Lower leg skin (tissue), 4 donors: ENCODE measurements at regions not wholly inside any gene's neighbourhood (a gene's known extent, or its start where the extent isn't known, plus 50 kb on each side); places are given as distances from the start of the nearest gene placed in this dataset.
"Not testable (repeated sequence)": the region's sequence is repeated elsewhere in the genome, so short reads cannot be mapped to it uniquely, and the experiment has no call there.

Source experiments
- DNase-seq, 2 donors: peaks; one replicate each; pipeline ENCODE4 v3.0.0-alpha.2; 2019; ENCODE audit warnings: low spot score in 2 of 2
- H3K4me3 ChIP-seq: fragments of 200-600 bp; sonication (generic); 2 replicates; pipeline ENCODE4 v1.5.1; 2017; ENCODE audit warnings: mild to moderate bottlenecking, low read depth; ENCODE audit not compliant: poor library complexity, severe bottlenecking
- POLR2A ChIP-seq, 2 donors: fragments of 450-650 bp; IDR thresholded peaks; one replicate each; pipeline ENCODE4 v1.6.1; 2016 to 2017; ENCODE audit warnings: antibody characterized with exemption in 2 of 2, mild to moderate bottlenecking in 1 of 2, moderate library complexity in 1 of 2
- WGBS, 2 donors: methylation state at CpG; one replicate each; pipeline ENCODE4 v1.1.5; 2018; 5-methylcytosine and 5-hydroxymethylcytosine counted together
- intact Hi-C: fragments of 100-400 bp; cut with DNase I; formaldehyde crosslinking; loops from one replicate; pipeline ENCODE4 v1.15.0; 2023; ENCODE audit warnings: low total_unique reads
- TF ChIP-seq, protein P1 (sequence below), 3 donors: fragments of 450-650 bp; IDR thresholded peaks; one replicate each; pipeline ENCODE4 v1.5.1; 2016; ENCODE audit warnings: antibody characterized with exemption in 3 of 3, mild to moderate bottlenecking in 3 of 3, moderate library complexity in 2 of 3

DNA sequence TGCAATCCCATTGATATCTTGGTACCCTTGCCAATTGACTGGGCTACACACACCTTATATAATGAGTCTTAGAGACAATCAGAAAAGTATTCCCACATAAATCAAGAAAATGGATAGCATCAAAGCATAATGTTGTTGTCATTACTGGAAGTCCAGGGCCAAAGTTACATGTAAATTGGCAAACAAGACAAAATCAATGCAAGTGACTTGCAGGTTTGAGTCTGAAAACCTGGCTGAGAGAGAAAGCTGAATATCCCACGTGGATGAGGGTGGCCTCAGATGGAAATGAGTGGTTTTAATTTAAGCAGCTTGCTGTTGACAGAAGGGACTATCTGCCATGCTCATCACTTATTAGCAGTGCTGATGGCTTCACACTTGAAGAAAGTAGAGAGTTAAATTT, 324.0 kb upstream of the MON1B start:
- 58 to 75% methylated on average over 1 of the region's 1 CpG for WGBS, 2 donors
- no peak overlapping the region for H3K4me3 ChIP-seq
- DNase-seq: no peak
- intact Hi-C loops: no loop called here
- TF ChIP-seq POLR2A (IDR thresholded peaks at IDR 0.05): no peak
- TF ChIP-seq, protein P1, sequence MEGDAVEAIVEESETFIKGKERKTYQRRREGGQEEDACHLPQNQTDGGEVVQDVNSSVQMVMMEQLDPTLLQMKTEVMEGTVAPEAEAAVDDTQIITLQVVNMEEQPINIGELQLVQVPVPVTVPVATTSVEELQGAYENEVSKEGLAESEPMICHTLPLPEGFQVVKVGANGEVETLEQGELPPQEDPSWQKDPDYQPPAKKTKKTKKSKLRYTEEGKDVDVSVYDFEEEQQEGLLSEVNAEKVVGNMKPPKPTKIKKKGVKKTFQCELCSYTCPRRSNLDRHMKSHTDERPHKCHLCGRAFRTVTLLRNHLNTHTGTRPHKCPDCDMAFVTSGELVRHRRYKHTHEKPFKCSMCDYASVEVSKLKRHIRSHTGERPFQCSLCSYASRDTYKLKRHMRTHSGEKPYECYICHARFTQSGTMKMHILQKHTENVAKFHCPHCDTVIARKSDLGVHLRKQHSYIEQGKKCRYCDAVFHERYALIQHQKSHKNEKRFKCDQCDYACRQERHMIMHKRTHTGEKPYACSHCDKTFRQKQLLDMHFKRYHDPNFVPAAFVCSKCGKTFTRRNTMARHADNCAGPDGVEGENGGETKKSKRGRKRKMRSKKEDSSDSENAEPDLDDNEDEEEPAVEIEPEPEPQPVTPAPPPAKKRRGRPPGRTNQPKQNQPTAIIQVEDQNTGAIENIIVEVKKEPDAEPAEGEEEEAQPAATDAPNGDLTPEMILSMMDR (IDR thresholded peaks at IDR 0.05): no peak

DNA sequence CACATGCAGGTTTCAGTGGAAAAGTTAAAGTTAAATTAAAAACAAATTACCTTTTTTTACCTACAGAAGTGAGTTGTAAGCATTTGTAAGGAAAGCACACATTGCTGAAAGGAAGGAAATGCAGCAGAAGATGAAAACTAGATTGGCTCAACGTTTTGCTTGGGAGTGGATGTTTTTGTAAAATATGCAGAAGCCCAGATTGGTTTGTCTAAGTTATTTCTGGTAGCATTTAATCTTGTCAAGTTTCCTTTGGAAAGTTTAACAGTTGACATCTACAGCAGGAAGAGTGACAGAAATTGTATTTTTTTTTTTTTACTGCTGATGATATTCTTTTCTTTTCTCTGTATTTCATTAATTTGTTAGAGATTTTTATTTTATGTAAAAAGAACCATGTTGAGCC, 315.1 kb upstream of the MON1B start:
- no peak overlapping the region for H3K4me3 ChIP-seq
- TF ChIP-seq POLR2A (IDR thresholded peaks at IDR 0.05): no peak
- TF ChIP-seq, protein P1 (IDR thresholded peaks at IDR 0.05): no peak
- intact Hi-C loops: no loop called here
- 5 to 6% methylated on average over 1 of the region's 1 CpG for WGBS, 2 donors
- DNase-seq: no peak

DNA sequence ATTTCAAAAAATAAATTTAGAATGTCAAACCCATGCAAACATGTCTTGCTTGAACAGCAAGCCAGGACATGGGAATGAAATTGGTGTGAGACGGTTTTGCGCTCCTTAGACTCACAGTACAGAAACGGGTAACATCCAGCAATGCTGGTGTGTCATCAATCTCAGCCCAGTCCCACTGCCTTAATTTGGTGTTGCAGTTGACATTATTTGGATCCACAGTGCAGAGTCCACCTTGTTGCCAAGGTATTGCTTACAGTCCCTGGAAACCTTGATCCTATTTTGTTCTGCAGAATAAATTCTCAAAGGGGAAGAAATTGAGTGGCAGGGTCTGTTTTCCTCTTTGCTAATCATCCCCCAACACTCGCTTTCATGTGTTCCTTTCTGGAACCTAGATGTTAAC, 311.6 kb upstream of the MON1B start:
- 54 to 67% methylated on average over 4 of the region's 4 CpGs for WGBS, 2 donors
- no peak for DNase-seq
- H3K4me3 ChIP-seq: no peak overlapping the region
- intact Hi-C loops: no loop called here
- TF ChIP-seq, protein P1 (IDR thresholded peaks at IDR 0.05): no peak
- no peak for TF ChIP-seq POLR2A (IDR thresholded peaks at IDR 0.05)

DNA sequence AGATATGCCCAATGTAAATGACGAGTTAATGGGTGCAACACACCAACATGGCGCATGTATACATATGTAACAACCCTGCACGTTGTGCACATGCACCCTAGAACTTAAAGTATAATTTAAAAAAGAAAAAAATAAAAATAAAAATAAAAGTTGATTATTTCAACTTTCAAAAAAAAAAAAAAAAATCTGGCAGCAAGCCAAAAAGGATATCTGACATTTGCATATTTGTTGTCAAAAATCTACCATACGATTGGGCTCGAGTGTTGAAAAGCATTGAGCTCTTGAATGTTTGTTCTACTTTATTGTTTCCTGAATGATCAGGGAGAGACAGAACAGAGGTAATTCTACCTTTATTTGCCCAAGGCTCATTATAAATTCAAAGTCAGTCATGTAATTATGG, 310.5 kb upstream of the MON1B start:
- H3K4me3 ChIP-seq, DNase-seq, intact Hi-C loops: not testable (repeated sequence)
- 59 to 67% methylated on average over 5 of the region's 5 CpGs for WGBS, 2 donors

DNA sequence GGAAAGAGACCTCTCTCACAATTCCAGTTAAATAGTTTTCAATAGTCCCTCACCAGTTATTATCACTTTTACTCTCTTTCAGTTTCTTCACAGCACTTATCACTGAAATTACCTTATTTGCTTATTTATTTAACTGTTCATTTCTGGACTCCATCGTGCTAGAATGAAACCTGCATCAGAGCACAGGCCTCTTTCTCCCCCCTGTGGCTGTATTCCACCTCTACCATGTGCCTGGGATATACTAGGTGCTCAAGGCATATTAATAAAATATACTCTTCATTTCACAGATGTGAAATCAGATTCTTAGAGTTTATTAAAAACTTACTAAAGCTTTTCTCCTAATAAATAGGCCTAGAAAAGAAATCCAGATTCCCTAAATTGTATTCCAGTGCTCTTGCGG, 308.9 kb upstream of the MON1B start:
- intact Hi-C loops: no loop called here
- DNase-seq: no peak
- H3K4me3 ChIP-seq: no peak overlapping the region
- TF ChIP-seq, protein P1 (IDR thresholded peaks at IDR 0.05): no peak
- no peak for TF ChIP-seq POLR2A (IDR thresholded peaks at IDR 0.05)
- WGBS, 2 donors: 81 to 88% methylated on average over 2 of the region's 2 CpGs

DNA sequence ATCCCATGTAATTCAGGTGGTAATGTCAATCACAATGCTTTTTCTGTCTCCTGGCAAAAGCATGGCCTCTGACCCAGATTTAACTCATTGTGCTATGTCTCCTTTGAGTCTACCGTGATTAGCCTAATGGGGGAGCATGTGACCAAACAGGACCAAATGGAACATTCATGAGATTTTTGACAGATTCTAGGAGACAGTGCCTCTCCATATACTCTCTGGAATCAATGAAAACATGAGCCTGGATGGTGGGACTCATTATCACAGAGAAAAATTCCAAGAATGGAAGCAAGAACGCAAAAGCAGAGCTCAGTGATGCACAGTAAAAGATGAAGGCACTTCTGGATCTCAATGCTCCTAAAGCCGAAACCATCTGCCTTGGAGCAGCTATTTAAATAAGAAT, 307.9 kb upstream of the MON1B start:
- H3K4me3 ChIP-seq: no peak overlapping the region
- TF ChIP-seq POLR2A (IDR thresholded peaks at IDR 0.05): no peak
- TF ChIP-seq, protein P1 (IDR thresholded peaks at IDR 0.05): no peak
- DNase-seq: no peak
- intact Hi-C loops: no loop called here
- WGBS, 2 donors: 86 to 94% methylated on average over 3 of the region's 3 CpGs
